HG03196 (cell line): ENCODE measurements at regions not wholly inside any gene's neighbourhood (a gene's known extent, or its start where the extent isn't known, plus 50 kb on each side); places are given as distances from the start of the nearest gene placed in this dataset.
"Not testable (repeated sequence)": the region's sequence is repeated elsewhere in the genome, so short reads cannot be mapped to it uniquely, and the experiment has no call there.

Experiments
- ATAC-seq: cut with Tn5 transposase; IDR thresholded peaks from one replicate; pipeline ENCODE4 v1.9.1; 2021; ENCODE audit not compliant: unreplicated experiment

- ATAC-seq = not testable (repeated sequence)
Measured at GRCh38 chr21:31417214-31417613, 73.2 kb upstream of the TIAM1 start.

DNA sequence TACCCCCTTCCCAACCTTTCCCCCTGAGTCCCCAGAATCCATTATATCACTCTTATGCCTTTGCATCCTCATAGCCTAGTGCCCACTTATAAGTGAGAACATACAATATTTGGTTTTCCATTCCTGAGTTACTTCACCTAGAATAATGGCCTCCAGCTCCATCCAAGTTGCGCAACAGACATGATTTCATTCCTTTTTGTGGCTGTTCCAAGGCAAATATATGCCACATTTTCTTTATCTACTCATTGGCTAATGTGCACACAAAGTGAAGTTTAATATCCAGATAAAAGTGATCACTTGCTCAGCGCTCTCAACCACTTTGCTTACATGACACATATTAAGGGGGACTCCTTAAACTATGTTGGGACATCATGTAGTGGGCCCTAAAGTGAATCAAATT is 72.4 kb upstream of the TIAM1 start:
- no peak for ATAC-seq

DNA sequence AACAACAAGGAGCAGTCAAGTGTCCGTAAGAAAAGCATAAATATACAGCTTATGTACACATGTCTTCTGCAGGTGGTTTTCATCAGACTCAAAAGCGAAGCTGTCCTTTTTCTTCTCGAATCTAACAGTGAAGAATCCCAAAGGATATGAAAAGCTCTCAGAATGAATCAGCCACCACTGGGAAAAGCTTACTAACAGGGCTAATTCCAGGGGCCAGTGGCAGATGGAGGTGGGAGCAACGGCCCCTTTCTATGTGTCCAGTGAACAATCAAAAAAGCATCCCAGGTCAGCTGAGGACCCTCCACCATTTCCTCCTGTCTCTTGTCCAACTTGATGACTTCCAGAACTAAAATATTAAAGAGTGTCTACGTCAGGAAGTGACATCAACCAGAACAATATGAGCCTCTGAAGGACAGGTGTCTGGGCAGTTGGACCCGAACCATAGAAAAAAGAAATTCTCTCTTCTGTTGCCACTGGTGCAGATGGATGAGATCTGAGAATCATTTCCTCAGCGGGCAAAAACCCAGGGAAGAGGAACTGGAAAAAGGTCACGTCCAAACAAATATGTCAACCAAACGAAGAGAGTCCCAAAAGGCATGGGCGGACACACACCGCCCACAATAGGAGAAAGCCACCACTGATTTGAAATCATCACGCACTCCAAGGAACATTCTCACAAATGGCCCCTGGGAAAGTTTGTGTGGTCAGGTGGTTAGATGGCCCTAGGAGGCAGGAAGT is 70.4 kb upstream of the TIAM1 start:
- no peak for ATAC-seq

GRCh38 chr21:31413698-31414097 is 69.6 kb upstream of the TIAM1 start:
- no peak for ATAC-seq

DNA sequence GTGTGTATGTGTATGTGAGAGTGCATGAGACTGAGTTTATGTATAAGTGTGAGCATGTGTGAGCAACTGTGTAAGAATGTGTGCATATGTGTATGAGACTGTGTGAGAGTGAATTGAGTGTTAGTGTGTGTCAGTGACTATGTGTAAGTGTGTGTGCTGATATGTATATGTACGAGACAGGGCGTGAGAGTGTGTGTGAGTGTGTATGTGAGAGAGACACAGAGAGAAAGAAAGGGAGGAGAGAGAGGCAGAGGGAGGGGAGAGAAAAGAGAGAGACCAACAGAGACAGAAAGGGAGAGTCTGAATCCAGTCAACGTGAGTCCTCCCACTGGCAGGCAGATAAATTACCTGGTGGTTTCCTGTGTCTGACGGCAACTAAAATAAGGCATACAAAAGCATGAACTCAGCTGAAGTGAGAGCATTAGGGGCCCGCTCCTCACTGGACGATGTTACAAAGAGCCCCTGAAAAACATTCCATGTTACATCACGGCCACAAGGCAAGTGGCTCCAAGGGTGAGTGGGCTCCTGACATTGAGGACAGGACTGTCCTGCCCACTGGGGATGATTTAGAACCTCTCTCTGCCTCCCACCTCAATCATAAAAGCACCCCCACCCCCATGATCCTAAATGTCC is 66.6 kb upstream of the TIAM1 start:
- ATAC-seq = no peak

DNA sequence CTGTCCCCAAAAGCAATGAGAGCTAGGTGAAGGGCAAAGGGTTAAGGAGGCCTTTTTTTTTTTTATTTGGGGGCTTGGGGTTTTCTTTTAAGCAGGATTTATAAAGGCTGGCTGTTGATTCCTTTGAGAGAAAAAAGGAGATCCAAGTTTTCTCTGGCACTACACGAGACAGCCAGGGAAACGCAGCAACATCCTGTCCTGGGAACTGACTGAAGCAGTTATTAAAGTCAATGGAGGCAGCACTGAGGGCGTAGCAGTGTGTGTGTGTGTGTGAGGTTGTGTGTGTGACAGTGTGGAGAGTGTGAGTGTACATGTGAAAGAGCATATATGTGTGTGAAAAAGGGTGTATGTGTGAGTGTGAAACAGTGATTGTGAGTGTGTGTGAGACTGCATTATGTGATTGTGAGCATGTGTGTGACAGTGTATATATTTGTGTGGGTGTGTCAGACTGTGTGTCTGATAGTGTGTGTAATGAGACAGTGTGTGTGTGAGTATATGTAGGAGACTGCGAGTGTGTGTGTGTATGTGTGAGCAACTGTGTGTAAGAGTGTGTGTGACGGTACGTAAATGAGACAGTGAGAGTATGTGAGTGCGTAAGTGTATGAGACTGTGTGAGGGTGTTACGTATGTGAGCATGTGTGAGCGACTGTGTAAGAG is 65.9 kb upstream of the TIAM1 start:
- ATAC-seq = no peak

DNA sequence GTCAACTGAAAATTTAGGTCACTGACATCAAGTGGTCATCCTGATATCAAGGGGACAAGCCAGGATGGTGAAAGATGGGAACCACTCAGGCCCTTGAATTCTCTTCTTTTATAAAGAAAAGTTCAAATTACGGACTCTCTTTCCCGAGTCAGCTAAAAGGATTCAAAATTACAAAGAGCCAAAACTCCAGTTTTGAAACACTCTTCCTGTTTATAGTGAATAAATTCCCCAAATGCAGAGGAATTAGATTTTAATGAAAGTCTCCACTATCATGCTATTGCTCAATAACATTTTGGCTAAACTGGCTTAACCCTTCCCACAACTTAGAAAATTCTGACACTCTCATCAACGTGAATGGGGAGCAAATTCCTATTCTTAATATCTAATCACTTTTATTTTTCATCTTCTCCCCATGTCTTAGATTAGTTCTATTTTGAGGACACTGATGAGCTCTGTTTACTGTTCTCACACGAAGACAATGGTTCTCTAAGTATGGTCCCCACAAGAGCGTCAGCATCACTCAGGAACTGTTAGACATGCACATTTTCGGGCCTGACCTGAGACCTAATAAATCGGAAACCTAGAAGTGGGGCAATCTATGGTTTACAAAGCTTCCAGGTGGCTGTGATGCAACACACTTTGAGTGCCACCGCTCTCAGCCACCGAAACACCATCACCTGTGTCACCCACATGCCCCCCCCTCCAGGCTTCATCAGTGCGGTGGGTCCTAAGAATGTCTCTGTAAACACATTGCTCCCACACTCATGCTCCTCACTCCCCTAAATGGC is 64.4 kb upstream of the TIAM1 start:
- ATAC-seq = no peak

DNA sequence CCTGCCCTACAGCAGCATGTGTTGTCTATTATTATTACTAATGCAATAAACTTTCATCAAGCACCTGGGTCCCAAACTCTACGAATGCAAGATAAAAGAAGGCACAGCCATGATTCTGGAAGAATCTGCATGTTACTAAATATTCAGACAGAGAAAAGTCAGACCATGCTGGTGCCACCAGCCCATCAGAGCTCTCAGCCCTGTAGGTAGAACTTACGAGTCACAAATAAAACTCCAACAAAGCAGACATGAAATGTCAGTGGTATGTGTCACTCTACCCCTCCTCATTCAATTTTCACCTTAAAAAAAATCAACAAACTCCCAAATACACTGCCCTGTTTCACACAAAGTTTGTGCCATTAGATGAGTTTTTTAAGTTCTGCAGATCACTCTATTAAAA is 62.4 kb upstream of the TIAM1 start:
- no peak for ATAC-seq

- ATAC-seq = no peak
Measured at GRCh38 chr21:31405604-31406003, 61.5 kb upstream of the TIAM1 start.

DNA sequence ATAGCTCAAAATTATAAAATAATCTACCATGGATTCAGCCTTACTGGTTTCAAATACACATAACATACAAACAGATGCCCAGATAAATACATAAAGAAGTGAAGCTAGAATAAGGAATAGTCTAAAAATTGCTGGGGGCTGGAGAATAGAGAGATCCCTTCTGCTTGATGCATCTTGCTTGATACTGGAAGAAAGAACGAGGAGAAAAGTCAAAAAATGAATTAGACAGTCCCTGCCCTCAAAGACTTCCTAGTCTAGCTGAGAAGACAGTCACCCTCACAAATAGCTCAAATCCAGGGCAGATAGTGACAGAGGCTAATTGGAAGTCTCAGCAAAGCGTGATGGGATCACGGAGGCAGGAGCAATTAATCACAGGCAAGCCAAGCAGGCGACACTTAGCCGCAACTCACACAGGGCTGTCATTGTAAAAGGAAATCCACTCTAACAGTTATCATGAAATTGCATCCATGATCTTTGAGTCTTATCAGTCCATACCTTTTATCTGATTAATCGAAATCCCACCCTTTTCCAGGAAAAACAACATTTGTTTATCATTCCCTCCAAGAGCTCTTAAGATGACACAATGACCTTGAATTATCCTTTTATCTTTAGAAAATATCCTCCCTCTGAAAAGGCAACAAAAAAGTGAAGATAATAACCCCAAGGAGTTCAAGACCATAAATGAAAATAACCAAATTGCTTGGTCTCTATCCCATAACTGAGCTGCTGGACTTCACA is 59.7 kb upstream of the TIAM1 start:
- no peak for ATAC-seq

GRCh38 chr21:31399591-31399990 is 55.5 kb upstream of the TIAM1 start:
- ATAC-seq = no peak

DNA sequence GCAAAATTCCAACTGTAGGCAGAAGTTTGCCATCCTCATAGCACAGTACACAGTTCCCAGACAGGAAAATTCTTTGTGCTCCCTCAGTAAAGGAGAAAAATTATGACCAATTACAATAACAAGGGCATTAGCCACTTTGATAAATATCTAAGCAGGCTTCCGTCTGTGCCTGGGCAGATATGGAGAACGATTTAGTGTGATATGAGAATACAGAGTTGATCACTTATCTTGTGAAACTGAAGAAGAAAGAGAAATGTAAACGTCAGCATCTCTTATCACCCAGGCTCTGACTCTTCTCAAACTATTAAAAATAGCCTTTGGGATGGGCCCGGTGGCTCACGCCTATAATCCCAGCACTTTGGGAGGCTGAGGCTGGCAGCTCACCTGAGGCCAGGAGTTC is 54.5 kb upstream of the TIAM1 start:
- ATAC-seq = no peak

DNA sequence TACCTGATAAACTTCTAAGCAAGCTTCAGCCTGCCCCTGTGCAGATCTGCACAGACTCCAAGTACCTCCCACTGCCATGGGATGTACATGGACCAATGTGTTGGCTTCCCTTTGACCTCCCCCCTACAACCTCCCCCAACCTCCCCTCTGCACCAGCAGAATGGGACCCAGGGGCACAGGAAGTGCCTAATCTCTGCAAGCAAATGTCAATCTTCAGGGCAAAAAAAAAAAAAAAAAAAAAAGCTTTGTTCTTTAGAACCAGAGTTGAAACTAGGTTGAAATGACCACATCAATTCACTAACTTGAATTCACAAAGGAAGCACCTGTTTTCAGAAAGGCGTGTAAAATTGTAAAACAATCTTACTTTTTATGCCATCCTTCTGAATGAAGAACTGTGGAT is 53.9 kb upstream of the TIAM1 start:
- no peak for ATAC-seq

DNA sequence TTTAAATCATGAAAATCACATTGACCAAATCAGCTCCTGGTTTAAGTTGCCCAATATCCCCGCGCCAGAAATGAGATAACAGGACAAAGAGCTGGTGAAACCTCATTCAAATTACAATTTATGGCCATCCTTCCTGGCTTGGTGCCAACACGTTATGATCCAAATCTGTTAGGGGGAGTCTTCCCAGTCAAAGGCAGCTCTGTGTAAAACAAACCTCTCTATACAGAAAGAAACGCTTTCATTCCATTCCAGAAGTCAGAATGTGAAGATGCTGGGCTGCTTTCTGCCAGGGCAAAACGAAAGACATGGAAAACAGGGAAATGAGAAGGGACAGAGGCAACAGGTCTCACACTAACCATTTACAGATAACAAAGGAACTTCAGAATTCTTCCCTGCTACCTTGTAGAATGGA is 53.5 kb upstream of the TIAM1 start:
- no peak for ATAC-seq

DNA sequence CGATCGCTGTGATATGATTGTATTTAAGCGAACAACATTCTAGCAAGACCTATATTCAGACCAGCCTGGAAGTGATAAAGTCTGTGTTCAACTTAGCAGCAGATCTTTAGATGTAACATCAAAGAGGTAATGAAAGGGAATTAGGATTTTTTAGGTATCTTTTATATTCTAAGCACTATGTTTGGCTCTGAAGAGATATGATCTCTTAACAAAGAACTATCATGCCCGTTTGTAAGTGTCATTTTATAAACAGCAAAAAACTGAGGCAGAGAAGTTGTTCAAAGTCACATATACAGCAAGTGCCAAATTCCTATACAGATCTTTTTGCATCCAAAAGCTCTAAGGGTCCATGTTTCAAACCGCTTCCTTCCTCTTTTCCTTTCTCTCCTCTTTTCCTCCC is 53.0 kb upstream of the TIAM1 start:
- ATAC-seq = no peak

DNA sequence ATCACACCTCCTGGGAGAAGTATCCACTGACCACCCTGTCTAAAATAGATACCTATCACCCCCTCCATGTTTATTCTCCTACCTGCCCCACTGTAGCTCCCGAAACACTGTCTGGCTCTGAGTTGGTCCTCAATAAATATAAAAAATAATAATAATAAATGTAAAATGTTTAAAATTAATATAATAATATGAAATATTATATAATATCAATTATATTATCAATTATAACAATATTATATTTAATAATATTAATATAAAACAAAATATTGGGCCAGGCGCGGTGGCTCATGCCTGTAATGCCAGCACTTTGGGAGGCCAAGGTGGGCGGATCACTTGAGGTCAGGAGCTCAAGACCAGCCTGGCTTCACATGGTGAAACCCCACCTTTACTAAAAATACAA is 52.3 kb upstream of the TIAM1 start:
- no peak for ATAC-seq

- no peak for ATAC-seq
Measured at GRCh38 chr21:31395791-31396190, 51.7 kb upstream of the TIAM1 start.

- ATAC-seq = no peak
Measured at GRCh38 chr21:31395268-31395667, 51.2 kb upstream of the TIAM1 start.

DNA sequence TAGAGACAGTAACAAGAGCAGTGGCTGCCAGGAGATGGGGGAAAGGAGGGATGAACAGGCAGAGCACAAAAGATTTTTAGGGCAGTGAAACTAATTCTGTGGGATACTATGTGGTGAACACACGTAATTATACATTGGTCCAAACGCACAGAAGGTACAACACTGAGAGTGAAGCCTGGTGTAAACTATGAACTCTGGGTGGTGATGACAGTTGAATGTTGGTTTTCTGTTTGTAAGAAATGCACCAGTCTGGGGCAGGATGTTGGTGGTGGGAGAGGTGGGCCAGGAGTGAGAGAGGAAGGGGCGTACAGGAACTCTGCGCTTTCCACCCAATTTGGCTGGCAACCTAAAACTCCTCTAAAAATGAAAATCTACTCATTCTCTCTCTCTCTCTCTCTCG is 50.2 kb upstream of the TIAM1 start:
- no peak for ATAC-seq
